ENCODE measurements at regions not wholly inside any gene's neighbourhood (a gene's known extent, or its start where the extent isn't known, plus 50 kb on each side); places are given as distances from the start of the nearest gene placed in this dataset.
"Not testable (repeated sequence)": the region's sequence is repeated elsewhere in the genome, so short reads cannot be mapped to it uniquely, and the experiment has no call there.

DNA sequence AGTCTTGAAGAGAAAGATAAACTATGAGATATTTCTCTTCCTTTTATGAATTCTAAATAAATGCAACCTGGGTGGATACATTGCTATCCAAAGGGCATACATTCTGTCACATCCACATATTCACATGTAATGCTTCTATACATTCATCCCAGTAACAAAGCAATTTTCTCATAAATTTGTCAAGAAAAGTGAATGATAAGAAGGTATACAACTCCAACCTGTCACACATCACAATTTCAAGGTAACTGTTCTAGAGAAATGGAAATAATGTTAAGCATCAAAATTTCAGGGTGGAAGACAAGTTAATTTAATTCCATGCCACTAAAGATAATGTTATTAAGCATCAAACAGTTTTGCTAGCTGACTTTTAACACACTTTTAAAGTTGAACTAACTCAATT lies 212.9 kb downstream of the SYT10 start:
- no peak overlapping the region for H3K4me3 ChIP-seq
- H3K36me3 ChIP-seq, result no peaks in the 10 kb centered on the region
- intact Hi-C loops (cut with DNase I), result no loop called here
- no peaks in the 10 kb centered on the region for H3K4me1 ChIP-seq
- H3K9me3 ChIP-seq, result peaks cover 0 to 3% (median 0%) of the 10 kb centered on the region in 4 donors
- no peak overlapping the region for H3K27ac ChIP-seq (replicated peaks in 1 of 4)
- H3K27me3 ChIP-seq, result no peaks in the 10 kb centered on the region
- DNase-seq (ENCODE audit: extremely low spot score), result no peak
- TF ChIP-seq POLR2A (IDR thresholded peaks at IDR 0.05; ENCODE audit: low read depth) (no peak), CTCF (IDR thresholded peaks at IDR 0.05) (no peak), EP300 (IDR thresholded peaks at IDR 0.05) (no peak), POLR2AphosphoS5 (IDR thresholded peaks at IDR 0.05) (no peak)

- H3K4me3 ChIP-seq, result no peak overlapping the region
- no peak overlapping the region for H3K27ac ChIP-seq (replicated peaks in 1 of 4)
- no peaks in the 10 kb centered on the region for H3K4me1 ChIP-seq
- peaks cover 0 to 3% (median 0%) of the 10 kb centered on the region in 4 donors for H3K9me3 ChIP-seq
- H3K36me3 ChIP-seq, result no peaks in the 10 kb centered on the region
- intact Hi-C loops (cut with DNase I), result no loop called here
- 60% methylated on average over 3 of the region's 3 CpGs for WGBS
- no peaks in the 10 kb centered on the region for H3K27me3 ChIP-seq
- DNase-seq (ENCODE audit: extremely low spot score), result no peak
- TF ChIP-seq CTCF (IDR thresholded peaks at IDR 0.05) (no peak), POLR2AphosphoS5 (IDR thresholded peaks at IDR 0.05) (no peak), POLR2A (IDR thresholded peaks at IDR 0.05; ENCODE audit: low read depth) (no peak), EP300 (IDR thresholded peaks at IDR 0.05) (no peak)
Measured at GRCh38 chr12:33223956-33224355, 215.7 kb downstream of the SYT10 start.

GRCh38 chr12:33222357-33222756 lies 217.3 kb downstream of the SYT10 start:
- H3K27ac ChIP-seq (replicated peaks in 1 of 4), result no peak overlapping the region
- WGBS, result 87% methylated on average over 4 of the region's 4 CpGs
- H3K27me3 ChIP-seq, result no peaks in the 10 kb centered on the region
- DNase-seq (ENCODE audit: extremely low spot score), result no peak
- intact Hi-C loops (cut with DNase I), result no loop called here
- no peaks in the 10 kb centered on the region for H3K4me1 ChIP-seq
- peaks cover 0 to 8% (median 5%) of the 10 kb centered on the region in 4 donors for H3K9me3 ChIP-seq
- TF ChIP-seq CTCF (IDR thresholded peaks at IDR 0.05) (no peak), EP300 (IDR thresholded peaks at IDR 0.05) (no peak), POLR2AphosphoS5 (IDR thresholded peaks at IDR 0.05) (no peak), POLR2A (IDR thresholded peaks at IDR 0.05; ENCODE audit: low read depth) (no peak)
- H3K4me3 ChIP-seq, result no peak overlapping the region
- no peaks in the 10 kb centered on the region for H3K36me3 ChIP-seq

DNA sequence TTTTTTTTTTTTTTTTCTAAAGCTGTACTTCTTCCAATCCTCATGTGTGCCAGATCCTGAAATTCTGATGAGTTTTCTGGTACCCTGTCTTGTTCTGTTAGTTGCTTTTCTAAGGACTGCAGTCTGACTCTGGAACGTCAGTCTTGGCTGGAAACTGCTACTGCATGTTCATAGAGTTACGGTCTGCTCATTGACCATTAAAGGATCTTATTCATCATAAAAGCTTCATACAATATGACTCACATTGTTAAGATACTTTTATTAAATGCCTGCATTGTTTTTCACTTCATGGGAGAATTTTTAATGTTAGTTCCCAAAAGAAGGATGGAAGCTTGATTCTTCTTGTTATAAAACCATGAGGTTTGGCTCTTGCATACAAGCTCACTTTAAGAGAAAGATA lies 233.6 kb downstream of the SYT10 start:
- H3K4me1 ChIP-seq, result peaks cover 0 to 3% (median 0%) of the 10 kb centered on the region in 4 donors
- intact Hi-C loops (cut with DNase I), result no loop called here
- no peak for DNase-seq (ENCODE audit: extremely low spot score)
- TF ChIP-seq POLR2AphosphoS5 (IDR thresholded peaks at IDR 0.05) (no peak), CTCF (IDR thresholded peaks at IDR 0.05) (no peak), POLR2A (IDR thresholded peaks at IDR 0.05; ENCODE audit: low read depth) (no peak), EP300 (IDR thresholded peaks at IDR 0.05) (no peak)
- no peaks in the 10 kb centered on the region for H3K27me3 ChIP-seq
- peaks cover 0 to 5% (median under 1%) of the 10 kb centered on the region in 4 donors for H3K9me3 ChIP-seq
- H3K36me3 ChIP-seq, result no peaks in the 10 kb centered on the region
- 58% methylated on average over 2 of the region's 2 CpGs for WGBS
- H3K4me3 ChIP-seq, result no peak overlapping the region
- no peak overlapping the region for H3K27ac ChIP-seq (replicated peaks in 1 of 4)

DNA sequence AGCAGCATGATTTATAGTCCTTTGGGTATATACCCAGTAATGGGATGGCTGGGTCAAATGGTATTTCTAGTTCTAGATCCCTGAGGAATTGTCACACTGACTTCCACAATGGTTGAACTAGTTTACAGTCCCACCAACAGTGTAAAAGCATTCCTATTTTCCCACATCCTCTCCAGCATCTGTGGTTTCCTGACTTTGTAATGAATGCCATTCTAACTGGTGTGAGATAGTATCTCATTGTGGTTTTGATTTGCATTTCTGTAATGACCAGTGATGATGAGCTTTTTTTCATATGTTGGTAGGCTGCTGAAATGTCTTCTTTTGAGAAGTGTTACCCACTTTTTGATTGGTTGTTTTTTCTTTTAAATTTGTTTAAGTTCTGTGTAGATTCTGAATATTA lies 245.2 kb downstream of the SYT10 start:
- H3K27me3 ChIP-seq; H3K36me3 ChIP-seq; intact Hi-C loops (cut with DNase I); H3K9me3 ChIP-seq; H3K4me3 ChIP-seq; H3K4me1 ChIP-seq; H3K27ac ChIP-seq (replicated peaks in 1 of 4); DNase-seq (ENCODE audit: extremely low spot score): not testable (repeated sequence)
